ENCODE measurements at regions not wholly inside any gene's neighbourhood (a gene's known extent, or its start where the extent isn't known, plus 50 kb on each side); places are given as distances from the start of the nearest gene placed in this dataset.

DNA sequence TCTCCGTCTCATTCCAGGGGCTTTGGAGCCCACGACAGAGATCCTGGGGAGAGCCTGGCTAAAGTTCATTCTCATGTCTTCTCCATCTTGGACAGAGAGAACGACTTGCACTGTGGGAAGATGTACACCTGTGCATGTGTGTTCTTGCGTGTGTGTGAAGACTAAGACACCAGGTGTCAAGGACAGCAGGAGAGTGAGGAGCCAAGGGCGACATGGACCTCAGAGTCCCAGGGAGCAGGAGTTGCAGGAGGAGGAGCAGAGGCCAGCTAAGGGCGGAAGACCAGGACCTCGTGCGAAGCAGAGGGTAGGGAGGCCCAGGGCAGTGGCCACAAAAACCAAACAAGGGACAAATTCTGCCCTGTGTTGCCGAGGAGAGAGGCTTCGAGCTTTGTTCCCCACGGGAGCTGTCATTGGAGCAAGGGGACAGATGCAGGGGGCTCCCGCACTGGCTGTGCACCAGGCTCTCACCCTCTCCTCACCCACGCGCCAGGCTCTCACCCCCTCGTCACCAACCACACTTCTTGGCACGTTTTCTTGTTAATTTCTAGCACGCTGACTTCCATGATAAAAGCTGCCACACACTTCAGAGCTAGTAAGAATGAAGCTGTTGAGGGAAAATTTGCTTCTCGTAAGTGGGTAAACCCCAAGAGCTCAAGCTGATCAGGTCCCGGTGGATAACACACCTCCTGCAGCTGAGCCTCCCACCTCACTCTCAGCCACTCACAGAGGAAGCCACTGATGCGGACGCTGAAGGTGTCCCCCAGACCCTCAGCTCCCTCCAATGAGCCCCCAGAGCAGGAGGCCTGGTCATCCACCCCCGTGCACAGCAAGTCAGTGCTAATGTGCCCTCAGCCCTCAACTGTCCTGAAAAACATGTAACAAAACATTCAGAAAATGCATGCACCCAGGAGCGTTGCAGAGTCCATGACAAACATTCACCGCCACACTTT is 62.6 kb downstream of the DLL1 start:
- peaks cover 3% of the 10 kb centered on the region for H3K27me3 ChIP-seq (ENCODE audit: insufficient read depth, insufficient read length)
- peaks cover 8% of the 10 kb centered on the region; the same call in 1 of the 2 replicates for H3K9me3 ChIP-seq (ENCODE audit: insufficient read depth, low read length)
- TF ChIP-seq SUZ12 (IDR thresholded peaks at IDR 0.05; ENCODE audit: extremely low read depth, insufficient read depth, insufficient read length), result no peak
- TF ChIP-seq YY1 (IDR thresholded peaks at IDR 0.05; ENCODE audit: insufficient read depth, insufficient read length), result no peak
- no peak for TF ChIP-seq ZNF274 (IDR thresholded peaks at IDR 0.05; ENCODE audit: low read depth, low read length)
- H3K4me1 ChIP-seq (ENCODE audit: insufficient read depth, insufficient read length), result peaks cover 5% of the 10 kb centered on the region
- H3K36me3 ChIP-seq (ENCODE audit: insufficient read depth, insufficient read length, low read length), result no peaks in the 10 kb centered on the region
- H3K4me3 ChIP-seq (ENCODE audit: insufficient read length, low read depth), result no peak overlapping the region
- H3K9ac ChIP-seq (ENCODE audit: insufficient read length, low read depth), result no peak overlapping the region
- DNase-seq (ENCODE audit: low read depth, low spot score), result no peak

DNA sequence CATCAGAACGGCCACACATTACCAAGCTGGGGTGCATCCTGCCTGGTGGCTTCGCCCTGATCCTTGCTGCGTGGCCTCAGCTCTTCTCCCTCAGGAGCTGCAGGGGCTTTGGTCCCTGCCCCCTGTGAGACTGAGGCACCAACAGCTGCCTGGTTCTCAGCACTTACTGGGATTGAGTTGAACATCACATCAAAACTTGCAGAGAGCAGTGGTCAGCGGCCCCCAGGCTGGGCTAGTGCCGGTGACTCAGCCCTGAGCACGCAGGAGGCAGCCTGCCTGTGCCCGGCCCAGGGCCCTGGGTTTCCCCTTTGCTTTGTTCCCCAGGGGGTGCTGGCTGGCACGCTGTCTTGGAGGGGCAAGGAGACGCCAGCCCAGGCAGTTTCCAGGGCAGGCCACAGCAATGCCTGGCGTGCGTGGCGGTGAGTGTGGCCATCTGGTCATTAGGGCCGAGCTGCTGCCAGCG is 63.3 kb downstream of the DLL1 start:
- Histone ChIP-seq H3K9me3 (ENCODE audit: insufficient read depth, low read length) (peaks cover 8% of the 10 kb centered on the region; the same call in 1 of the 2 replicates), H3K27me3 (ENCODE audit: insufficient read depth, insufficient read length) (peaks cover 3% of the 10 kb centered on the region), H3K36me3 (ENCODE audit: insufficient read depth, insufficient read length, low read length) (no peaks in the 10 kb centered on the region), H3K9ac (ENCODE audit: insufficient read length, low read depth) (no peak overlapping the region), H3K4me1 (ENCODE audit: insufficient read depth, insufficient read length) (peaks cover 5% of the 10 kb centered on the region), H3K4me3 (ENCODE audit: insufficient read length, low read depth) (no peak overlapping the region)
- no peak for DNase-seq (ENCODE audit: low read depth, low spot score)
- TF ChIP-seq ZNF274 (IDR thresholded peaks at IDR 0.05; ENCODE audit: low read depth, low read length), result no peak
- TF ChIP-seq YY1 (IDR thresholded peaks at IDR 0.05; ENCODE audit: insufficient read depth, insufficient read length), result no peak
- TF ChIP-seq SUZ12 (IDR thresholded peaks at IDR 0.05; ENCODE audit: extremely low read depth, insufficient read depth, insufficient read length), result no peak

DNA sequence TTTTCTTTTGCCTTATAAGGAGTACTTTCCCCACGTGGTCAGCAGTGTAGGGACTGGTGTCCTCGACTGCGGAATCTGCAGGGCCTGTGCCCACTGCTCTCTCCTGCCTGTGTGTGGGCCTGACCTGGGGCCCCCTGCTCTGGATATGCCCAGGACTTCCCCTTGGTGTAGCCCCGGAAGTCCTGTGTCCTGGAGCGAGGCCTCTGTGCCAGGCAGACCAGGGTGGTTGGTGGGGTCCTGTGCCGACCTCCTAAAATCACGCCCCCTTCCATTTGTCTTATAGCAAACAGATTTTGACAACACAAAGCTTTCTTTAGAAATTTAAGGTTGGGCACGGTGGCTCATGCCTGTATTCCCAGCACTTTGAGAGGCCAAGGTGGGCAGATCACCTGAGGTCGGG is 64.2 kb downstream of the DLL1 start:
- peaks cover 8% of the 10 kb centered on the region; the same call in 1 of the 2 replicates for H3K9me3 ChIP-seq (ENCODE audit: insufficient read depth, low read length)
- H3K36me3 ChIP-seq (ENCODE audit: insufficient read depth, insufficient read length, low read length), result no peaks in the 10 kb centered on the region
- H3K4me3 ChIP-seq (ENCODE audit: insufficient read length, low read depth), result no peak overlapping the region
- H3K9ac ChIP-seq (ENCODE audit: insufficient read length, low read depth), result no peak overlapping the region
- no peak for DNase-seq (ENCODE audit: low read depth, low spot score)
- TF ChIP-seq SUZ12 (IDR thresholded peaks at IDR 0.05; ENCODE audit: extremely low read depth, insufficient read depth, insufficient read length), result no peak
- no peak for TF ChIP-seq ZNF274 (IDR thresholded peaks at IDR 0.05; ENCODE audit: low read depth, low read length)
- no peak for TF ChIP-seq YY1 (IDR thresholded peaks at IDR 0.05; ENCODE audit: insufficient read depth, insufficient read length)
- peaks cover 5% of the 10 kb centered on the region for H3K4me1 ChIP-seq (ENCODE audit: insufficient read depth, insufficient read length)
- peaks cover 3% of the 10 kb centered on the region for H3K27me3 ChIP-seq (ENCODE audit: insufficient read depth, insufficient read length)

DNA sequence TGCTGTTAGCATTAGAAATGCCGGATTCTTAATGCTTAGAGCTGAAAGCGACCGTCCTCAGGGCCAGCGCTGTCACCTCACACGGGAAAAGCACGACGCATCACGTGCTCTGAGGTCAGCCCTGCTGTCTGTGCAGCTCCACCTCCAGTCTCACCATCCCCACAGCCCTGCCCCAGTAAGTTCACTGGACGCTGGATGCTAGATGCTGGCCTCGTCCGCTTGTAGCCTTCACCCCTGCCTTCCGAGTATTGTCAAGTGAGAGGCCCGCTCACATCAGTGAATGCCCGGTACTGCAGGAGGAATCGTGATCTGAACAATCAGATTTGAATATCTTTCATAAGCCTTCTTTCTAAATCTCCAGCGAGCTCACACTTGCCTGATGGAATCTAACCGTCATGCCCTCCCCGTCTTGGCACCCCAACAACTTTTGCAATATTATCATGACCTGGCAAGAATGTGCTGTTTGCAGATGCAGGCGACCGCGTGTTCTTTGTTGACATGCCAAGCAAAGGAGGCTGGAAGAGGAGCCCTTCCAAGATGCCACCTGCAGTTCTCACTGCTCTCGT is 64.9 kb downstream of the DLL1 start:
- peaks cover 8% of the 10 kb centered on the region; the same call in 1 of the 2 replicates for H3K9me3 ChIP-seq (ENCODE audit: insufficient read depth, low read length)

DNA sequence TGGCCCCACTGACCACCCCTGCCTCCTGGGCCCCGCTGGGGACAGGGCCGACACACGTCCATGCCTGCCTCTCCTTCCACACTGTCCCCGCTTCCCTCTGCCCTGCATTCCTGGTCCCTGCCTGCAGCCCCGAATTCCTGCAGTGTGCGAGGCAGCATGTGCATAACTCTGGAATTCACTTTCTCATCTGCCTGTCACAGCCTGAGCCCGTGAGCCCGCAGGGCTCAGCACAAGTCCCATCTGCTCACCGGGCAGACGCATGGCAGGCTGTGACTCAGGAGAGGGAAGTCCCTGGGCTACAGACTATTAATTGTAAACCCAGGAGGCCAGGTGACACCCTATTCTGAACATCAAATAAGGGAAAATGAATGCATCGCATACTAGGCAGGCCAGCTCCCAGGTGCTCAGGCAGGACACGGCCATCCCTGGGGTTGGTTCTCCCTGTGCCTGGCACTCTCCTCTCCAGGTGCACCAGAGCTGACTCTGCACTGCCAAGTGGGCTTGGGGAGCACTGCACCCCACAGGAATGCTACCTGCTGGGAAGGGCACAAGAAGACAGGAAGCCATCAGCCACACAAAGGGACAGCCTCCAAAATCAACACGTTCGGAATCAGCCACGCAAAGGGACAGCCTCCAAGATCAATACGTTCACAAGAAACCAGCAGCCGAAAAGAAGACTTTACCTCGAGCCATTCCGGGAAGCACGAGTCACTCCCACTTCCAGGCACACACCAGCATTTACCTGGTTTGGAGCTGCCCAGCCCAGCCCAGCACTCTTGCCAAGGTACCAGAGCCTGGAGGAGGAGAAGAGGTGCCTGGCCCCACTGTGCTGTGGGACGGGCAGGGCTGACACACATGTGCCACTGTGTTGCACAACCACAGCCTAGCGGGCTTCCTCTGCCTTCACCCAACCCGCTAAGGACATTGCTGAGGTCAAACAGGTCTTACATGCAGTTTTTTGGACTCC is 65.9 kb downstream of the DLL1 start:
- Histone ChIP-seq H3K4me1 (ENCODE audit: insufficient read depth, insufficient read length) (peaks cover 5% of the 10 kb centered on the region), H3K27me3 (ENCODE audit: insufficient read depth, insufficient read length) (no peaks in the 10 kb centered on the region), H3K9me3 (ENCODE audit: insufficient read depth, low read length) (peaks cover 2% of the 10 kb centered on the region; the same call in 1 of the 2 replicates), H3K4me3 (ENCODE audit: insufficient read length, low read depth) (no peak overlapping the region), H3K9ac (ENCODE audit: insufficient read length, low read depth) (no peak overlapping the region), H3K36me3 (ENCODE audit: insufficient read depth, insufficient read length, low read length) (no peaks in the 10 kb centered on the region)
- DNase-seq (ENCODE audit: low read depth, low spot score), result no peak
- TF ChIP-seq ZNF274 (IDR thresholded peaks at IDR 0.05; ENCODE audit: low read depth, low read length) (no peak), SUZ12 (IDR thresholded peaks at IDR 0.05; ENCODE audit: extremely low read depth, insufficient read depth, insufficient read length) (no peak)

More for the DNA sequence above, 64.9 kb downstream of the DLL1 start:
- no peak for DNase-seq (ENCODE audit: low read depth, low spot score)
- Histone ChIP-seq H3K4me1 (ENCODE audit: insufficient read depth, insufficient read length) (peaks cover 5% of the 10 kb centered on the region), H3K36me3 (ENCODE audit: insufficient read depth, insufficient read length, low read length) (no peaks in the 10 kb centered on the region), H3K4me3 (ENCODE audit: insufficient read length, low read depth) (no peak overlapping the region), H3K9ac (ENCODE audit: insufficient read length, low read depth) (no peak overlapping the region), H3K27me3 (ENCODE audit: insufficient read depth, insufficient read length) (no peaks in the 10 kb centered on the region)
- TF ChIP-seq SUZ12 (IDR thresholded peaks at IDR 0.05; ENCODE audit: extremely low read depth, insufficient read depth, insufficient read length), result no peak
- TF ChIP-seq ZNF274 (IDR thresholded peaks at IDR 0.05; ENCODE audit: low read depth, low read length), result no peak
- no peak for TF ChIP-seq YY1 (IDR thresholded peaks at IDR 0.05; ENCODE audit: insufficient read depth, insufficient read length)

DNA sequence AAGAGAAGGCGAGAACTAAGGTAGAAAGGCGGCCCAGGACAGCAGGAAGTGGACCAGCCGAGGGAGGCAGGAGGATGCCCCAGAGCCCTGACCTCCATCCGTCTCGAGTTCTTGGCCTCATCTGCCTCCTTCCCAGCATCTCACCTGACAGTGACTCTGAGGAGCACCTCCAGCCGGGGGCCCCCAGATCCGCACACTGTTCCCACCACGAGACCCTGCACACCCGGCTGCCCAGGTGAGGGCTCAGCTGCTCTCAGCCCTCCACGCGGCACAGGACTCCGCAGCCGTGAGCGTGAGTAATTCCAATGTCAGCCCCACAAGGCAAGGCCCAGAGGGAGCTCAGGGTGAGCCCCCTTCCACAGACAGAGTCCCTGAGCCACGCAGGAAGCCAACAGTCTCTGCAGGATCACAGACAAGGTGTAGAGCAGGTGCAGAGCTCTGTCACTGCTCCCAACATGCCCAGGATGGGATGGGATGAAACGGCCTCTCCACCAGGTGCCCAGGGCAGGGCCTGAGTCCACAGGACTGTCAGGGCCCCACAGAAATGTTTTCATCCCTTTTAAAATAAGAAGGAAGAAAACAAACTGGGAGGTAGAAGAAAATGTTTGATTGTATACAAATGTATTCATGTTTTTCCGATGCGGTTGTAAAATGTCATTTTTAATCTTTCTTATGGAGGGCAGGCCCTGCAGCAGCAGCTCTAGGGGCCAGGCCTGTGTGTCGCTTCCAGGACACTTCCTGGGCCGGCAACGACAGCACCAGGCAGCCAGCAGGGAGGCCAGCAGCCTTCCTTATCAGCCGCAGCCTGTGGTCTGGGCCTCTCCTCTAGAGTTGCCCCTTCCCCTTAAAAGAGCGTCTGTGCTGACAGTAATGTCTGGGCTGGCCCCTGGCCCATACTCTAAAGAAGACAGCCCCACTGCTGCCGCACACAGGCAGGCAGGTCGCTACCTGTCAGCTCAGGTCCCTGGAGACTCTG is 66.9 kb downstream of the DLL1 start:
- Histone ChIP-seq H3K27me3 (ENCODE audit: insufficient read depth, insufficient read length) (no peaks in the 10 kb centered on the region), H3K9me3 (ENCODE audit: insufficient read depth, low read length) (no peaks in the 10 kb centered on the region), H3K36me3 (ENCODE audit: insufficient read depth, insufficient read length, low read length) (no peaks in the 10 kb centered on the region), H3K4me3 (ENCODE audit: insufficient read length, low read depth) (no peak overlapping the region), H3K4me1 (ENCODE audit: insufficient read depth, insufficient read length) (peaks cover 5% of the 10 kb centered on the region), H3K9ac (ENCODE audit: insufficient read length, low read depth) (no peak overlapping the region)
- TF ChIP-seq SUZ12 (IDR thresholded peaks at IDR 0.05; ENCODE audit: extremely low read depth, insufficient read depth, insufficient read length) (no peak), YY1 (IDR thresholded peaks at IDR 0.05; ENCODE audit: insufficient read depth, insufficient read length) (no peak), ZNF274 (IDR thresholded peaks at IDR 0.05; ENCODE audit: low read depth, low read length) (no peak)
- no peak for DNase-seq (ENCODE audit: low read depth, low spot score)

Measured in NT2/D1 (cell line).